ENCODE measurements at regions not wholly inside any gene's neighbourhood (a gene's known extent, or its start where the extent isn't known, plus 50 kb on each side); places are given as distances from the start of the nearest gene placed in this dataset.
A peak's percentile ranks its signal among the peaks of the same experiment; 100 is the strongest.

DNA sequence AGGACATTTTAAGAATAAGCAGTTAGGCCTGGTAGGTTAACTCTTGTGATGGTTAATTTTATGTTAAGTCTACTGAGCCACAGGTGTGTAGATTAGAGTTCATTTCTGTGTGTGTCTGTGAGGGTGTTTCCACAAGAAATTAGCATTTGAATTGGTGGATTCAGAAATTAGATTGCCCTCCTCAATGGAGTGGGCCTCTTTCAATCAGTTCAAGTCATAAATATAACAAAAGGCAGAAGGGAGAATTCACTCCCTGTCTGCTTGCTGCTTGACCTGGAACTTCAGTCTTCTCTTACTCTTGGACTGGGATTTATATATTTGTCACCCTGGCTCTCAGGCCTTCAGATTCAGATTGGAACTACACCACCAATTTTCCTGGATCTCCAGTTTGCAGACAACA lies 55.3 kb upstream of the POM121L12 start:
- DNase-seq (ENCODE audit: low read depth, low spot score), result no peak
- H3K4me3 ChIP-seq (ENCODE audit: low read length), result no peak overlapping the region

GRCh38 chr7:52973126-52973525 lies 62.3 kb upstream of the POM121L12 start:
- DNase-seq (ENCODE audit: low read depth, low spot score), result no peak
- no peak overlapping the region for H3K4me3 ChIP-seq (ENCODE audit: low read length)

DNA sequence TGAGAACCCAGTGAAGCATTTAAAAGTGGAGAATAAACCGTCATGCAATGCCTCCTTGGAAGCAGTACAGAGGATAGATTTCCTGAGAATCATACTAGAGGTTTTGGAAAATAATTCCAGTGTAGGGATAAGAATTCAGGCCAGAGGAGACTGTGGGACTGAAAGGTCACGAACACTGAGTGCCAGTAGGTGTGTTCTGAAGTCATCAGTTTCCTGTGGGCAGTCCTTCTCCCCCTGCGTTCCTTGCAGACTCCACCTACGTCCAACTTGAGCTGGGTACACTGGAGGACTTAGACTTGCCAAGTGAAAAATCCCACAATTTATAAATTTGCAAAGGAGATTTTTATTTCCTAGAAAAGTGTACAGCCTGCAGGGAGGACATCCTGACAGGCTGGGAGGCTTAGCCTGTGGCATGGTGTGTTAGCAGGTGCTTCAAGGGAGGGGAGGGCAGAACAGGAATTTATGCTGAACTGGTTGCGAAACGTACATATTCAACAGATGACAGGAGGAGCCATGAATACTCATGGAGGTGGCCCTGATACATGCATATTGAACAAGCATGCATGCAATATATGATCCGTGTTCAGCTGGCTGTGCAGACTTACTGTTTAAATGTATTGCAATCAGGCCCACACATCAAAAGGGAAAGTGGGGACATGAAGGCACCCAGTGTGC lies 72.9 kb upstream of the POM121L12 start:
- H3K4me3 ChIP-seq (ENCODE audit: low read length), result no peak overlapping the region
- DNase-seq (ENCODE audit: low read depth, low spot score), result no peak

- no peak overlapping the region for H3K4me3 ChIP-seq (ENCODE audit: low read length)
Observed at GRCh38 chr7:52961084-52961483, 74.3 kb upstream of the POM121L12 start.

GRCh38 chr7:52959878-52960660 lies 75.4 kb upstream of the POM121L12 start:
- no peak overlapping the region for H3K4me3 ChIP-seq (ENCODE audit: low read length)
- DNase-seq (ENCODE audit: low read depth, low spot score), result no peak

More at GRCh38 chr7:52961084-52961483, 74.3 kb upstream of the POM121L12 start:
- DNase-seq (ENCODE audit: low read depth, low spot score), result no peak

DNA sequence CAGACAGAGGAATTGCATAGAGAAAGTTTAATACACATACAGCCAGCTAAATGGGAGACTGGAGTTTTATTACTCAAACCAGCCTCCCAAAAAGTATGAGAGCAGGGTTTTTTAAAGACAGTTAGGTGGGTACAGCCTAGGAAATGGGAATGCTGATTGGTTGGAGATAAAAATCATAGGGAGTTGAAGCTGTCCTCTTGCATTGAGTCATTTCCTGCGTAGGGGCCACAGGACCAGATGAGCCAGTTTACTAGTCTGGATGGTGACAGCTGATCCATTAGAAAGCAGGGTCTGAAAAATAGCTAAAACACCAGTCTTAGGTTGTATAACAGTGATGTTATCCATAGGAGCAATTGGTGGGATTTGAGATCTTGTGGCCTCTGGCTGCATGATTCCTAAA lies 76.1 kb upstream of the POM121L12 start:
- DNase-seq (ENCODE audit: low read depth, low spot score), result no peak
- no peak overlapping the region for H3K4me3 ChIP-seq (ENCODE audit: low read length)

DNA sequence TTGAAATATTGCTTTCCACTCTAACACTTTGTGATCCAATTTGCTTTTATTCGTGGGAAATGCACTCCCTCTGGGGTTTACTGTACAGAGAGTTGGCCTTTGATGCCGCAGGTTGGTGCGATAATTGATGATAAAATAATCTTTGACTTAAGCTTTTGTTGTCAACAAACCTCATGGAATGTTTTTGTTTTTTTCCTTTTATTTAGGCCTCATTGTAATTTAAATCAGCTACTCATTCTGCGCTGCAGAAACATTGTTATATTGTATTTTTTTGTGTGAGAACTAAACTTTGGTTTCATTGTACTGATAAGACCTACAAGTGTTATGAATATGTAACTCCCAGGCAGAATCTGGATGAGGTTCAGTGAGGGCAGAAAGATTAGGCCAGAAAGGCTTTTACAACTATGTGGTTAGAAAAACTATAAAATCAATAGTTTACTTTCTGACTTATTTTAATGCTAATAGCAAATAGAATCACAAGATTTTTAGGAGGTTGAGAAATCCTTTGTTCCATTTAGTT lies 76.8 kb upstream of the POM121L12 start:
- H3K4me3 ChIP-seq (ENCODE audit: low read length), result no peak overlapping the region
- no peak for DNase-seq (ENCODE audit: low read depth, low spot score)

GRCh38 chr7:52956379-52956915 lies 79.0 kb upstream of the POM121L12 start:
- no peak for DNase-seq (ENCODE audit: low read depth, low spot score)
- no peak overlapping the region for H3K4me3 ChIP-seq (ENCODE audit: low read length)

DNA sequence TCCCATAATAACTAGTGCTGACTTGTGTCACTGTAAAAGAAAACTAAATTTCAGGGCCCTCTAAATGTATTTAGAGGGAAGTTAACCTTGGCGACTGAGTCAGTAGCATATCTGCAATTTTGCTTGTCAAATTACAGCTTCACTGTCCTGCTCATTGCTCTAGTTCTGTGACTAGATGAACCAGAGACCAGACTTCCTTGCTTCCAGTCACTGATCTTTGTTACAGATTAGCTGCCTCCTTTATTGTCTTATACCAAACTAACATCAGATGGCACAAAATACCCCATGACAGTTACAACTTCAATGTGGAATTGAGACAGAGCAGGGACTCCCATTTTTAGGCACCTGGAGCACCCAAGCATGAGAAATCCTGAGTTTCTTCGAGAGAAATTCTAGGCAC lies 79.9 kb upstream of the POM121L12 start:
- no peak overlapping the region for H3K4me3 ChIP-seq (ENCODE audit: low read length)
- DNase-seq (ENCODE audit: low read depth, low spot score), result no peak

DNA sequence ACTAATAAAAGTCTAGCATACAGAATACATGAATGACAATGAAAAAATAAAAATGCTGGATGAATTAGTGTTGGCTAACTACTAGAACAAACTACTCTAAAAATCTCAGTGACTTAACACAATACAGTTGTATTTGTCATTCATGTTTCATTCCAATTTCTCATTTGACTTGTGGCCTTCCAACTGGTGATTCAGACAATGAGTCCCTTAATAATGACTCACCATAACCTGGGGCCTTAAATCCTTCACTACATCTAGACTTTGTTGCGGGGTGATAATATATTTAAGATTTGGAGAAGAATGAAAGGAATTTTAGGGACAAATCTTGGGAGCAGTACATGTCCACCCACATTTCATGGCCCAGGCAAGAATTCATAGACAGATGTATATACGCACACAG lies 90.5 kb upstream of the POM121L12 start:
- no peak for DNase-seq (ENCODE audit: low read depth, low spot score)
- H3K4me3 ChIP-seq (ENCODE audit: low read length), result no peak overlapping the region

- H3K4me3 ChIP-seq (ENCODE audit: low read length), result no peak overlapping the region
- DNase-seq (ENCODE audit: low read depth, low spot score), result no peak
Observed at GRCh38 chr7:52940481-52940880, 95.0 kb upstream of the POM121L12 start.

DNA sequence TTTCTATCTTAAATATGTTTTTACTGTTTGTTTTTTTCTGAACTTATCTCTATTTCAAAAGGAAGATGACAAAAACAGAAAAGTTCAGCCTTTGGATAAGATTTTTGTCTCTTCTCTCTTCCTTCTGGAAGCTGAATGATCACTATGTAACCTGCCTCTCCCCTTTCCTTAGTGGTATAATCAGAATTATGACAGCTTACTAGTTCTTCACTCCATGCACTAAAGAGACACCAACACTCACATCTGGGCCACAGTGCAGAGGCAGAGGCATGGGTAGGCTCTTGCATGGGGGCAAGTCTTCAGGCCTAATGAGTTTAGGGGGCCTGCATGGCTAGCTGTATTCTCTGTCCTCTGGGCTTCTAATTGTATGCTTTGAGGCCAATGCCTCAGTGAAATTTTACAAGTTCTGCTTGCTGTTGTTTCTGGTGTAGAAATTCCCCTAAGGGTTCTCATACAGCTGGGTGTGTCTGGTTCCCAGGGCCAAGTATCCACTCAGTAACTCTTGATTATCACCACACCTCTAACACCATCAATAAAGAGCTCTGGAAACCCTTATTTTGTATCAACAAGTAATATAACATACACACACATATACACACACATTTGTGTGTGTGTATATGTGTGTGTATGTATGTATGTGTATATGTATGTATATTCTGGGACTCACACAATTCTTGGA lies 96.8 kb upstream of the POM121L12 start:
- no peak for DNase-seq (ENCODE audit: low read depth, low spot score)
- no peak overlapping the region for H3K4me3 ChIP-seq (ENCODE audit: low read length)

GRCh38 chr7:52936750-52937149 lies 98.7 kb upstream of the POM121L12 start:
- no peak for DNase-seq (ENCODE audit: low read depth, low spot score)
- no peak overlapping the region for H3K4me3 ChIP-seq (ENCODE audit: low read length)

DNA sequence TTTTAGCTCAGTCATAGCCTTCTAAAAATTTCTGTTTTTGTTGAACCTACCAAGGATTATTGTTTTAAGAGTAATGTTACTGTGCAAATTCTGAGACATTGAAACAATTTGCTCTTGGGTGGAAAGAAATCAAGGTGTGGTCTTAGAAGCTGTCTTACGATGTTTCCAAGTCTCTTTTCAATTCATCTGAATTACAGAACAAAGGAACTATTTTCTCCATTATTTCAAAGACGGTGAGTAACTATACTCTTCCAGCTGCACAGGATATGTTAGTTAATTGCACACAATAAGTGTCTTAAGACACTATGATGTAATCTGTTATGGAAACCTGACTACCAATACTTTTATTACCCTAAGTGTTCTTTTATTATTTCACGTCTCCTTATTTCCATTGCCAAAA lies 106.8 kb upstream of the POM121L12 start:
- no peak for DNase-seq (ENCODE audit: low read depth, low spot score)
- H3K4me3 ChIP-seq (ENCODE audit: low read length), result no peak overlapping the region

GRCh38 chr7:52925332-52925731 lies 110.1 kb upstream of the POM121L12 start:
- no peak overlapping the region for H3K4me3 ChIP-seq (ENCODE audit: low read length)
- DNase-seq (ENCODE audit: low read depth, low spot score), result no peak

GRCh38 chr7:52920977-52921376 lies 114.5 kb upstream of the POM121L12 start:
- no peak for DNase-seq (ENCODE audit: low read depth, low spot score)
- no peak overlapping the region for H3K4me3 ChIP-seq (ENCODE audit: low read length)

DNA sequence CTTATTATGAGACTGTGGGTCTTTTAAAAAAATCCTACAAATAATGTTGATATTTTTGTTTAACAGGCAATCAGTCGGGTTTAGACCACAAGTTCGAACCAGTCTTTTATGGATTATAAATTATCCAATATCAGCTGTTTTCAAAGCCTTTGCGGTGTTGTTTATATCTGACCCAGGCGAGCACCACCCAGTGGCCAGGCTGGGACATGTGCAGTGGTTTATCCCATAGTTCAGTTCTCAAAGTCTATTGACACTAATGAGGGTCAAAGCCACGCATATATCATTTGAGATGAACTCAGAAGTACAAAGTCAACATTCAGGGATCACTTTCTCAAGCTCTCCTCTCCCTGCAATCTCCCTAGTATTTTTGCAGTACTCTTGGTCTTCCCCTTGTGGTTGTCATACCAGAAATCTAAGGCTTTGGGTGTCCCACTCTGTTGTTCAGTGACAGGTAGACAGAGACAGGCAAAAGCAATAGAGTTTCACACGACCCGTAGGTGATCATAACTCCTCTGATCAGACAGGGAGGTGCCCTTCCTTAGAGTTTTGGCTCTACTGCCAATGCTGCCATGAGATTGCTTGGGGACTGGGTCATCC lies 117.4 kb upstream of the POM121L12 start:
- H3K4me3 ChIP-seq (ENCODE audit: low read length), result no peak overlapping the region
- peak; percentile 3 for DNase-seq (ENCODE audit: low read depth, low spot score)

DNA sequence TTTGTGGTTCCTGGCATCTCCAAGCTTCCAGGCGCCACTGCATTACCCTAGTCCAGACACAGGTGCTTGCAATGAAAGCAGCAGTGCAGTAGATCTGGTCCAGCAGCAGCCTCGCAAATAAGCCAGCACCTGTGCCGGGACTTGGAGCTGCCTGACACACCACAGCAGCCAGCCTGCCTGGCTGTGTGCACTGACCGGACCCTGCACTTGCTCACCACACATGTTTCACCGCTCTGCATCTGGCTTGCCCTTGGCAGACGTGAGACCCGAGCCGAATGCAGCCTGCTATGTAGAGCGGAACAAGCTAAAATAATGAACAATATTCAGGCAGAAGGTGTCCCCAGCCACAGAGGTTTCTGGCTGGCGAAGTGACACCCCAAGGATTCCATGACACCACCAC lies 123.6 kb upstream of the POM121L12 start:
- DNase-seq (ENCODE audit: low read depth, low spot score), result no peak
- H3K4me3 ChIP-seq (ENCODE audit: low read length), result no peak overlapping the region

DNA sequence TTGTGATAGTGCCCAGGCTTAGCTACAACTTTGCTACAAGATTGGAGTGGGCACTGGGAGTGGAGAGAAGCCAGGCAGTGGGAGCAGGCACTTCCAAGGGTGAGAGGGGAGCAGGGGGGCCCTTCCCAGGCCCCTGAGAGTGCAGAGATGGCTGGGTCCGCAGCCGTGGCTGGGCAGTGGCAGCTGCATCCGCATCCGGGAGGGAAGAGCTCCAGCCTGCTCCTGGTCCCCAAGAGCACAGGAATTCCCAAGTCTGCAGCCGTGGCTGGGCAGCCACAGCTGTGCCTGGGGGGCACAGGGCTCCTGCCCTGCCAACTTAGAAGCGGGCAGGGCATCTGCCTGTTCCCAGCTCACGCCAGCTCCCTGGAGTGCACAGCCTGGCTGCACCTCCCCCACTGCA lies 124.1 kb upstream of the POM121L12 start:
- DNase-seq (ENCODE audit: low read depth, low spot score), result no peak
- no peak overlapping the region for H3K4me3 ChIP-seq (ENCODE audit: low read length)
